ENCODE measurements at regions not wholly inside any gene's neighbourhood (a gene's known extent, or its start where the extent isn't known, plus 50 kb on each side); places are given as distances from the start of the nearest gene placed in this dataset.

- TF ChIP-seq POLR2A (IDR thresholded peaks at IDR 0.05) (no peak), CTCF (IDR thresholded peaks at IDR 0.05) (no peak)
- Histone ChIP-seq H3K27ac (no peak overlapping the region), H3K4me1 (no peaks in the 10 kb centered on the region), H3K36me3 (no peaks in the 10 kb centered on the region), H3K4me3 (no peak overlapping the region), H3K9me3 (no peaks in the 10 kb centered on the region), H3K27me3 (no peaks in the 10 kb centered on the region)
- DNase-seq, result no peak
- 23 to 47% methylated on average over 5 of the region's 5 CpGs for WGBS, 2 donors
- intact Hi-C loops (cut with DNase I), result no loop called here
These were observed 152.0 kb upstream of the TMEM72 start for GRCh38 chr10:44759122-44759521.

GRCh38 chr10:44760513-44760912, 150.6 kb upstream of the TMEM72 start:
- no peak overlapping the region for H3K27ac ChIP-seq
- intact Hi-C loops (cut with DNase I), result no loop called here
- no peaks in the 10 kb centered on the region for H3K27me3 ChIP-seq
- no peak for TF ChIP-seq POLR2A (IDR thresholded peaks at IDR 0.05)
- 41 to 42% methylated on average over 1 of the region's 1 CpG for WGBS, 2 donors
- H3K36me3 ChIP-seq, result no peaks in the 10 kb centered on the region
- H3K9me3 ChIP-seq, result no peaks in the 10 kb centered on the region
- no peak overlapping the region for H3K4me3 ChIP-seq
- DNase-seq, result no peak
- no peaks in the 10 kb centered on the region for H3K4me1 ChIP-seq

GRCh38 chr10:44761076-44761475, 150.1 kb upstream of the TMEM72 start:
- H3K27me3 ChIP-seq, result no peaks in the 10 kb centered on the region
- H3K27ac ChIP-seq, result no peak overlapping the region
- intact Hi-C loops (cut with DNase I), result no loop called here
- WGBS, 2 donors, result 35 to 36% methylated on average over 4 of the region's 5 CpGs
- H3K4me3 ChIP-seq, result no peak overlapping the region
- H3K36me3 ChIP-seq, result no peaks in the 10 kb centered on the region
- TF ChIP-seq CTCF (IDR thresholded peaks at IDR 0.05), result no peak
- TF ChIP-seq POLR2A (IDR thresholded peaks at IDR 0.05), result no peak
- no peaks in the 10 kb centered on the region for H3K4me1 ChIP-seq
- DNase-seq, result no peak
- H3K9me3 ChIP-seq, result no peaks in the 10 kb centered on the region

- Histone ChIP-seq H3K4me1 (no peaks in the 10 kb centered on the region), H3K27me3 (no peaks in the 10 kb centered on the region), H3K27ac (no peak overlapping the region), H3K9me3 (no peaks in the 10 kb centered on the region), H3K4me3 (no peak overlapping the region), H3K36me3 (no peaks in the 10 kb centered on the region)
- intact Hi-C loops (cut with DNase I), result no loop called here
- TF ChIP-seq POLR2A (IDR thresholded peaks at IDR 0.05) (no peak), CTCF (IDR thresholded peaks at IDR 0.05) (no peak)
- 69 to 70% methylated on average over 3 of the region's 3 CpGs for WGBS, 2 donors
- no peak for DNase-seq
These were observed 147.8 kb upstream of the TMEM72 start for GRCh38 chr10:44763331-44763730.

GRCh38 chr10:44765299-44765698, 145.8 kb upstream of the TMEM72 start:
- no peaks in the 10 kb centered on the region for H3K27me3 ChIP-seq
- WGBS, 2 donors, result 58% methylated on average over 1 of the region's 1 CpG
- TF ChIP-seq CTCF (IDR thresholded peaks at IDR 0.05), result no peak
- no peak for TF ChIP-seq POLR2A (IDR thresholded peaks at IDR 0.05)
- intact Hi-C loops (cut with DNase I), result no loop called here
- H3K9me3 ChIP-seq, result no peaks in the 10 kb centered on the region
- no peak for DNase-seq
- H3K27ac ChIP-seq, result no peak overlapping the region
- no peak overlapping the region for H3K4me3 ChIP-seq
- H3K4me1 ChIP-seq, result no peaks in the 10 kb centered on the region
- no peaks in the 10 kb centered on the region for H3K36me3 ChIP-seq

- no peak overlapping the region for H3K4me3 ChIP-seq
- DNase-seq, result no peak
- H3K27me3 ChIP-seq, result no peaks in the 10 kb centered on the region
- WGBS, 2 donors, result 89 to 91% methylated on average over 5 of the region's 5 CpGs
- H3K4me1 ChIP-seq, result no peaks in the 10 kb centered on the region
- H3K27ac ChIP-seq, result no peak overlapping the region
- TF ChIP-seq POLR2A (IDR thresholded peaks at IDR 0.05) (no peak), CTCF (IDR thresholded peaks at IDR 0.05) (no peak)
- intact Hi-C loops (cut with DNase I), result no loop called here
- H3K9me3 ChIP-seq, result no peaks in the 10 kb centered on the region
- no peaks in the 10 kb centered on the region for H3K36me3 ChIP-seq
These were observed 144.5 kb upstream of the TMEM72 start for GRCh38 chr10:44766631-44767030.

All from esophagus squamous epithelium (tissue), 5 donors.